ENCODE measurements at regions not wholly inside any gene's neighbourhood (a gene's known extent, or its start where the extent isn't known, plus 50 kb on each side); places are given as distances from the start of the nearest gene placed in this dataset.
A peak's percentile ranks its signal among the peaks of the same experiment; 100 is the strongest.
"Not testable (repeated sequence)": the region's sequence is repeated elsewhere in the genome, so short reads cannot be mapped to it uniquely, and the experiment has no call there.

DNA sequence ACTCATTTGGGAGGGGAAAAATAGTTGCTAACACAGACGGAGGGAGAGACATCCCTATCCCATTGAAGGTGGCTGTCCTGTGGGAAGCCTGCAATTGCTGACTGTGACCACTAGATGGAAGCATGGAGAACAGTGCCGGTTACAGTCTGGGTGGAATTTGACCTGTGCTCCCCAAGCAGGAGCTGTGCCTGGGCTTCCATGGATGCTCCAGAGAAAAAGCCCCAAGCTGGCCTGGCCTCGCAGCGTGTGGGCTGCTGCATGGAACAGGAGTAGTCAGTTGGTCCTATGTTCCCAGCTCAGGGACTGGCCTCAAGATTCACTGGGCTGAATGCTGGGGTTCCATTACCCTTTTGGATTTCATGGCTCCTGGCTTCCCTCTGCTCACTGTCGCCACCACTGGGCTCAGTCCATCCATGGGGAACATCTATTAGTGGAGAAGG is 116.3 kb upstream of the CHD6 start:
- TF ChIP-seq, protein P1, sequence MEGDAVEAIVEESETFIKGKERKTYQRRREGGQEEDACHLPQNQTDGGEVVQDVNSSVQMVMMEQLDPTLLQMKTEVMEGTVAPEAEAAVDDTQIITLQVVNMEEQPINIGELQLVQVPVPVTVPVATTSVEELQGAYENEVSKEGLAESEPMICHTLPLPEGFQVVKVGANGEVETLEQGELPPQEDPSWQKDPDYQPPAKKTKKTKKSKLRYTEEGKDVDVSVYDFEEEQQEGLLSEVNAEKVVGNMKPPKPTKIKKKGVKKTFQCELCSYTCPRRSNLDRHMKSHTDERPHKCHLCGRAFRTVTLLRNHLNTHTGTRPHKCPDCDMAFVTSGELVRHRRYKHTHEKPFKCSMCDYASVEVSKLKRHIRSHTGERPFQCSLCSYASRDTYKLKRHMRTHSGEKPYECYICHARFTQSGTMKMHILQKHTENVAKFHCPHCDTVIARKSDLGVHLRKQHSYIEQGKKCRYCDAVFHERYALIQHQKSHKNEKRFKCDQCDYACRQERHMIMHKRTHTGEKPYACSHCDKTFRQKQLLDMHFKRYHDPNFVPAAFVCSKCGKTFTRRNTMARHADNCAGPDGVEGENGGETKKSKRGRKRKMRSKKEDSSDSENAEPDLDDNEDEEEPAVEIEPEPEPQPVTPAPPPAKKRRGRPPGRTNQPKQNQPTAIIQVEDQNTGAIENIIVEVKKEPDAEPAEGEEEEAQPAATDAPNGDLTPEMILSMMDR (IDR thresholded peaks at IDR 0.05), result peak; percentile 94
- TF ChIP-seq ZFX (IDR thresholded peaks at IDR 0.05; ENCODE audit: borderline replicate concordance), result no peak

DNA sequence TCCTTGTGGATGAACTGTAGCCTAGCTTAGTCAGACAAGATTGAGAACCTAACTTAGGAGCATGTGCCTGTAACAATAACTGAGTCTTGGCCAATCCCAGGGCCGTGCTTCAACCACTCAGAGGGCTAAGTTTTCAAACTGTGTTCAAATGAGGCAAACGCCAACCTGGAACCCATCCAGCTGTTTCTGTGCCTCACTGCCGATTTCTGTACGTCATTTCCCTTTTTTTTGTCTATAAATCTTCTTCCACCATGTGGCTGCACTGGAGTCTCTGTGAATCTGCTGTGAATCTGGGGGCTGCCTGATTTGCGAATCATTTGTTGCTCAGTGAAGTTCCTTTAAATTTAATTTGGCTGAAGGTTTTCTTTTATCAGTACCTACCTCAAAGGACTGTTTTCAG is 115.0 kb upstream of the CHD6 start:
- no peak overlapping the region for H3K27ac ChIP-seq
- TF ChIP-seq, protein P1 (IDR thresholded peaks at IDR 0.05), result no peak
- TF ChIP-seq ZFX (IDR thresholded peaks at IDR 0.05; ENCODE audit: borderline replicate concordance), result no peak

More for the DNA sequence above, 116.3 kb upstream of the CHD6 start:
- H3K27ac ChIP-seq, result no peak overlapping the region

DNA sequence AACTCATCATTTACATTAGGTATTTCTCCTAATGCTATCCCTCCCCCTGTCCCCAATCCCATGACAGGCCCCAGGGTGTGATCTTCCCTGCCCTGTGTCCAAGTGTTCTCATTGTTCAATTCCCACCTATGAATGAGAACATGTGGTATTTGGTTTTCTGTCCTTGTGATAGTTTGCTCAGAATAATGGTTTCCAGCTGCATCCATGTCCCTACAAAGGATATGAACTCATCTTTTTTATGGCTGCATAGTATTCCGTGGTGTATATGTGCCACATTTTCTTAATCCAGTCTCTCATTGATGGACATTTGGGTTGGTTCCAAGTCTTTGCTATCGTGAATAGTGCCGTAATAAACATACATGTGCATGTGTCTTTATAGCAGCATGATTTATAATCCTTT is 113.0 kb upstream of the CHD6 start:
- H3K27ac ChIP-seq, result not testable (repeated sequence)

DNA sequence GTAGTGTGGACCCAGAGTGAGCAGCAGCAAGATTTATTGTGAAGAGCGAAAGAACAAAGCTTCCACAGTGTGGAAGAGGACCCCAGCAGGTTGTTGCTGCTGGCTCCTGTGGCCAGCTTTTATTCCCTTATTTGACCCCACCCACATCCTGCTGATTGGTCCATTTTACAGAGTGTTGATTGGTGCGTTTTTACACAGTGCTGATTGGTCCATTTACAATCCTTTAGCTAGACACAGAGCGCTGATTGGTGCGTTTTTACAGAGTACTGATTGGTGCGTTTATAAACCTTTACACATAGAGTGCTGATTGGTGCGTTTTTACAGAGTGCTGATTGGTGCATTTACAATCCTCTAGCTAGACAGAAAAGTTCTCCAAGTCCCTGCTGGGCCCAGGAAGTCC is 109.5 kb upstream of the CHD6 start:
- not testable (repeated sequence) for H3K27ac ChIP-seq

DNA sequence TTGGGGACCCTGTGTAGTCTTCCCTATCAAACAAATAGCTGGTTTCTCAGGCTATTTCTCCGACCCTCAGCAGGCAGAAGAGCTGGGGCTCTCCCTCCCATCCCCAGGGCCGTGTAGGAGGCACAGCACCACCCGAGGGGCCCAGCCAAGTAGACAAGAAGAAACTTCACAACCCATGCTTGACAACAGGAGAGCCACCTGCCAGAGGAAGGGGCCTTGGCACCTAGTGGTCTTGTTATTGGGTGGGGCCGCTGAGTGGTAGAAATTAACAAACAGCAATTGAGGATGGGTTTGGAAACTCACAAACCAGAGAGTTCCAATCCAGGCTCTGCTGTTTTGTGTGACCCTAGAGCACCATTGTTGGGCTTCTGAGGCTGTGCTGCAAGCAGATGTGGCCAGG is 108.5 kb upstream of the CHD6 start:
- no peak overlapping the region for H3K27ac ChIP-seq
- no peak for TF ChIP-seq ZFX (IDR thresholded peaks at IDR 0.05; ENCODE audit: borderline replicate concordance)
- TF ChIP-seq, protein P1 (IDR thresholded peaks at IDR 0.05), result no peak

DNA sequence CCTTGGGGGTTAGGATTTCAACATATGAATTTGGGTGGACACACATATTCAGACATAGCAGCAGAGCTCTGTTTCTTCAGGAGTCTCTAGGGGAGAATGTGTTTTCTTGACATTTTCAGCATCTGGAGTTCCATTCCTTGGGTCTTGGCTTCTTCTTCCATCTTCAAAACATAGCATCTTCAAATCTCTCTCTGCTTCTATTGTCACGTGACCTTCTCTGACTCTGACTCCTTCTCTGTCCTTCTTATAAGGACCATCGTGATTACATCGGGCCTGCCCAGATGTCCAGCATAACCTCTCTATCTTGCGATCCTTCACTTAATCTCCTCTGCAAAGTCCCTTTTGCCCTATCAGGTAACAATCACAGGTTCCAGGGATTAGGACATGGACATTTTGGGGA is 101.0 kb upstream of the CHD6 start:
- TF ChIP-seq ZFX (IDR thresholded peaks at IDR 0.05; ENCODE audit: borderline replicate concordance), result no peak
- TF ChIP-seq, protein P1 (IDR thresholded peaks at IDR 0.05), result no peak

DNA sequence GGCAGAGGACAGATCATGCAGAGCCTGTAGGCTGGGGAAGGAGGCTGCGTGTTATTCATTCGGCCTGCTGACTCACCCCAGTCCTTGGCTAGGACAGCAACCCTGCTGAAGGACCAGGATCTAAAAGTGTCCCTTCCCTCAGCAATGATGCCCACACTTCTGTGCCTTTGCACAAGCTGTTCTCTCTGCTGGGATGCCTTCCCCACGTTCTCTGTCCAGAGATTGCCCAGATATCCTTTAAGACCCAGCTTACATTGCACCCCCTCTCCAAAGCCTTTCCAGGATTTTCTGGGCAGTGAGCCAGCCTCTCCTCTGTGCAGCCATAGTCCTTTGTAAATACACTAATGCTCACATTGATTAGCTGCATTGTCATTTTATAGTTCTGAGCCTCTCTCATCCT is 99.3 kb upstream of the CHD6 start:
- H3K27ac ChIP-seq, result no peak overlapping the region

More for the DNA sequence above, 101.0 kb upstream of the CHD6 start:
- no peak overlapping the region for H3K27ac ChIP-seq

DNA sequence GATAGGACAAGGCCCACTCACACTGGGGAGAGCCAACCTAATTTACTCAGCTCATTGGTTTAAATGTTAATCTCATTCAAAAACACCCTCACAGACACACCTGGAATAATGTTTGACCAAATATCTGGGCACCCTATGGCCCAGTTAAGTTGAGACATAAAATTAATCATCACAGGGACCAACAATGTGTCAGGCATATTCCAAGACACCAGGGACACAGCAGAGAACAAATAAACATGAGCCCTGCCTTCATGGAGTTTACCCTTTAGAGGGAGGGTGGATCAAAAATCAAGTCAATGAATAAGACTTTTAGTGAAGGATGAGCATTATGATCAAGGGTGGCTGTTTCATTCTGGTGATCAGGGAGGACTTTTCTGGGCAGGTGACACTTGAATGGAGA is 98.7 kb upstream of the CHD6 start:
- no peak overlapping the region for H3K27ac ChIP-seq
- TF ChIP-seq, protein P1 (IDR thresholded peaks at IDR 0.05), result no peak
- no peak for TF ChIP-seq ZFX (IDR thresholded peaks at IDR 0.05; ENCODE audit: borderline replicate concordance)

More for the DNA sequence above, 99.3 kb upstream of the CHD6 start:
- TF ChIP-seq ZFX (IDR thresholded peaks at IDR 0.05; ENCODE audit: borderline replicate concordance), result no peak
- TF ChIP-seq, protein P1 (IDR thresholded peaks at IDR 0.05), result no peak

Data from 22Rv1 (cell line).